GM23248 (cell line): ENCODE measurements at regions not wholly inside any gene's neighbourhood (a gene's known extent, or its start where the extent isn't known, plus 50 kb on each side); places are given as distances from the start of the nearest gene placed in this dataset.
A peak's percentile ranks its signal among the peaks of the same experiment; 100 is the strongest.

Source experiments
- DNase-seq: peaks from one replicate; pipeline ENCODE4 v3.0.0-alpha.2; 2015
- H2AFZ ChIP-seq: fragments of 200-600 bp; sonication (generic); 2 replicates; pipeline ENCODE4 v1.6.1; 2016; ENCODE audit warnings: antibody characterized with exemption
- H3F3A ChIP-seq: fragments of 200-600 bp; sonication (generic); 2 replicates; pipeline ENCODE4 v1.6.1; 2016; ENCODE audit warnings: mild to moderate bottlenecking, antibody characterized with exemption, mixed run types; ENCODE audit not compliant: insufficient read depth
- H3K27ac ChIP-seq: fragments of 200-600 bp; sonication (generic); 2 replicates; pipeline ENCODE4 v1.5.1; 2016; ENCODE audit warnings: mild to moderate bottlenecking
- H3K27me3 ChIP-seq: fragments of 200-600 bp; sonication (generic); replicated peaks from 2 replicates; pipeline ENCODE4 v1.6.1; 2016; ENCODE audit warnings: mild to moderate bottlenecking; ENCODE audit not compliant: insufficient read depth
- H3K36me3 ChIP-seq: fragments of 200-600 bp; sonication (generic); 2 replicates; pipeline ENCODE4 v1.6.1; 2016; ENCODE audit warnings: low read depth, mild to moderate bottlenecking
- H3K4me1 ChIP-seq: fragments of 200-600 bp; sonication (generic); 2 replicates; pipeline ENCODE4 v1.6.1; 2016; ENCODE audit warnings: mild to moderate bottlenecking; ENCODE audit not compliant: insufficient read depth
- H3K4me2 ChIP-seq: fragments of 200-600 bp; sonication (generic); one replicate; pipeline ENCODE4 v1.6.1; 2016; ENCODE audit warnings: mild to moderate bottlenecking; ENCODE audit not compliant: unreplicated experiment
- H3K4me3 ChIP-seq: fragments of 200-600 bp; sonication (generic); 2 replicates; pipeline ENCODE4 v1.5.1; 2016; ENCODE audit warnings: mild to moderate bottlenecking
- H3K79me2 ChIP-seq: fragments of 200-600 bp; sonication (generic); 2 replicates; pipeline ENCODE4 v1.6.1; 2016; ENCODE audit warnings: mild to moderate bottlenecking; ENCODE audit not compliant: insufficient read depth
- H3K9ac ChIP-seq: fragments of 200-600 bp; sonication (generic); 2 replicates; pipeline ENCODE4 v1.6.1; 2016; ENCODE audit warnings: mild to moderate bottlenecking
- H3K9me2 ChIP-seq: fragments of 200-600 bp; sonication (generic); 2 replicates; pipeline ENCODE4 v1.6.1; 2016; ENCODE audit warnings: mixed run types, mild to moderate bottlenecking, moderate library complexity; ENCODE audit not compliant: insufficient read depth
- H3K9me3 ChIP-seq: fragments of 200-600 bp; sonication (generic); one replicate; pipeline ENCODE4 v1.6.1; 2017; ENCODE audit warnings: low read depth
- H4K20me1 ChIP-seq: fragments of 200-600 bp; sonication (generic); 2 replicates; pipeline ENCODE4 v1.6.0; 2016; ENCODE audit not compliant: insufficient read depth
- EZH2 ChIP-seq: fragments of 200-600 bp; sonication (generic); IDR thresholded peaks from 2 replicates; pipeline ENCODE4 v1.6.1; 2018; ENCODE audit warnings: antibody characterized with exemption, mild to moderate bottlenecking; ENCODE audit not compliant: insufficient read depth, poor library complexity, severe bottlenecking
- EZH2phosphoT487 ChIP-seq: fragments of 200-600 bp; sonication (generic); IDR thresholded peaks from 2 replicates; pipeline ENCODE4 v1.6.1; 2018; ENCODE audit warnings: antibody characterized with exemption, moderate library complexity, mild to moderate bottlenecking, low read depth; ENCODE audit not compliant: insufficient read depth
- WGBS, 2 experiments: methylation state at CpG; one replicate each; pipeline ENCODE4 v1.1.6; 2015 to 2017; ENCODE audit warnings: low lambda C conversion rate in 2 of 2, low coverage in 1 of 2; ENCODE audit errors: missing lambda C conversion rate in 2 of 2; 5-methylcytosine and 5-hydroxymethylcytosine counted together
- in situ Hi-C: fragments of 300-500 bp; cut with MboI; formaldehyde crosslinking; loops from 2 replicates; pipeline ENCODE4 v1.15.0; 2020

DNA sequence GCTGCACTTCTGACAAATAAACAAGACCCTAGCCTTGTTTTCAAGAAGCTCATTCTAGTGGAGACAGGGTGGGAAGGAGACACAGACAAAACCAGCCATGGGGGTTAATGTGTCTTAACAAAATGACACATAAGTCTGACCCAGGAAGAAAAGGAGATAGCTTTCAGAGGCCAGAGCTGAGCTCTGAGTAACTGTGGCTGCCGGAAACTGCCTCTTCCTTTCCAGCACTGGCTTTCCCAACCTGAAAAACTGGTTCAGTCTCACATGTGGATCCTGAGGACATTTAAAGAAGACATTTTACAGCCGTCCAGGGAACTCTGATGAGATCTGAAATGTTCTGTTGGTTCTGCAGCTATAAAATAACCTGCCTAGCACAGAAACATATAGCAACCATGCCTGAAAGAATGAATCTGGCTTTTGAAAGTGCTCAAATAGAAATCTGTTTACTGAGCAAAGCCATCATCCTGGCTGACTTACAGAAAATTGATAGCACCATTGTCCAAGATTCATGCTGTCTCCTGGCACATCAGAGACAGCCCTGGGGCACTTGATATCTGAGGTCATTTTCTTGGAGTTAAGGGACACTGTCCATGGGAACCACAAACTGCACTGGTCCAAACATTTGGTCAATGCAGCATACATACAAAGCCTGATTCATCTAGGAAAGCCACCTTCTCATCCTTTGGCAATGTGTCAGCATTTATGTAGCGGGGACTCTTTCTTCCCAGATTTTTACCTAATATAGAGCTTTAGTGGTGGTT, 83.2 kb upstream of the PAX1 start:
- TF ChIP-seq EZH2, result no peak
- TF ChIP-seq EZH2phosphoT487, result no peak

GRCh38 chr20:21618759-21619416, 86.6 kb upstream of the PAX1 start:
- Histone ChIP-seq H3K9me2 (no peaks in the 10 kb centered on the region), H3K27me3 (no peaks in the 10 kb centered on the region; the same call in 1 of the 2 replicates), H2AFZ (no peak overlapping the region), H3K9me3 (no peaks in the 10 kb centered on the region), H4K20me1 (no peaks in the 10 kb centered on the region), H3K79me2 (no peaks in the 10 kb centered on the region), H3K27ac (no peak overlapping the region), H3K36me3 (no peaks in the 10 kb centered on the region), H3K4me2 (no peak overlapping the region), H3F3A (no peaks in the 10 kb centered on the region), H3K4me1 (no peaks in the 10 kb centered on the region), H3K4me3 (no peak overlapping the region), H3K9ac (no peak overlapping the region)
- TF ChIP-seq EZH2phosphoT487, result no peak
- DNase-seq, result no peak
- 22 to 23% methylated on average over 7 of the region's 7 CpGs for WGBS, 2 experiments
- in situ Hi-C loops, result no loop called here

More for the DNA sequence above, 83.2 kb upstream of the PAX1 start:
- H3K4me3 ChIP-seq, result no peak overlapping the region
- no peak overlapping the region for H3K4me2 ChIP-seq
- H3K36me3 ChIP-seq, result no peaks in the 10 kb centered on the region
- no peaks in the 10 kb centered on the region for H3K9me3 ChIP-seq
- H3K9ac ChIP-seq, result no peak overlapping the region
- no peak for DNase-seq
- no peak overlapping the region for H3K27ac ChIP-seq
- no peaks in the 10 kb centered on the region for H3K4me1 ChIP-seq
- no peaks in the 10 kb centered on the region for H3K79me2 ChIP-seq
- no peaks in the 10 kb centered on the region; the same call in 1 of the 2 replicates for H3K27me3 ChIP-seq
- H3K9me2 ChIP-seq, result no peaks in the 10 kb centered on the region
- 25 to 43% methylated on average over 3 of the region's 3 CpGs for WGBS, 2 experiments
- no peaks in the 10 kb centered on the region for H3F3A ChIP-seq
- in situ Hi-C loops, result no loop called here
- no peaks in the 10 kb centered on the region for H4K20me1 ChIP-seq
- H2AFZ ChIP-seq, result no peak overlapping the region

- no peak overlapping the region for H3K4me2 ChIP-seq
- in situ Hi-C loops, result no loop called here
- H3K4me3 ChIP-seq, result no peak overlapping the region
- H3K79me2 ChIP-seq, result no peaks in the 10 kb centered on the region
- H2AFZ ChIP-seq, result no peak overlapping the region
- no peaks in the 10 kb centered on the region for H3K4me1 ChIP-seq
- no peak overlapping the region for H3K9ac ChIP-seq
- no peaks in the 10 kb centered on the region for H3K9me3 ChIP-seq
- H3F3A ChIP-seq, result no peaks in the 10 kb centered on the region
- no peaks in the 10 kb centered on the region for H3K36me3 ChIP-seq
- H3K27ac ChIP-seq, result no peak overlapping the region
- WGBS, 2 experiments, result 24 to 33% methylated on average over 10 of the region's 10 CpGs
- no peak for TF ChIP-seq EZH2phosphoT487
- no peak for TF ChIP-seq EZH2
- no peaks in the 10 kb centered on the region; the same call in 1 of the 2 replicates for H3K27me3 ChIP-seq
- no peaks in the 10 kb centered on the region for H4K20me1 ChIP-seq
- DNase-seq, result peak; percentile 72
- no peaks in the 10 kb centered on the region for H3K9me2 ChIP-seq
Observed at GRCh38 chr20:21615617-21616080, 89.8 kb upstream of the PAX1 start.

DNA sequence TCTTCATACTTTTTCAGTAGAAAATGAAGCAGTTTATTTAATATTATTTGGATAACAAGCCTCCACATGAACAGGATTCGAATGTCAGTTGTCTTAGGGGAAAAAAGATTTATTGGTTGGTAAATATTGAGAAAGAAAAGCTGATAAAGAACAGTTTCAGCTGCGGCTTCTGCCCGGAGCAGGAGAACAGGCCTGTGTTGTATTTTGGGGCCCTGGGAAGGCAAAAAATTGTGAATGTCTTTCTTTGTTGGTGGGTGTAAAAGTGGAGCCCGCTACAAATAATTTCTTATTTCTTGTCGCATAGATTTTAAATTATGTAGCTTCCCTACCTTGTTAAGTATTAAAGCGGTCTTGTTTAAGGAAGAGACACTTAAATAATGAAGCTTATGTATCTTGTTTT, 90.5 kb upstream of the PAX1 start:
- Histone ChIP-seq H3F3A (no peaks in the 10 kb centered on the region), H3K36me3 (no peaks in the 10 kb centered on the region), H3K27ac (no peak overlapping the region), H3K4me3 (no peak overlapping the region), H3K9me2 (no peaks in the 10 kb centered on the region), H3K9me3 (no peaks in the 10 kb centered on the region), H3K27me3 (no peaks in the 10 kb centered on the region; the same call in 1 of the 2 replicates), H3K4me1 (no peaks in the 10 kb centered on the region), H4K20me1 (no peaks in the 10 kb centered on the region), H3K4me2 (no peak overlapping the region), H3K9ac (no peak overlapping the region), H2AFZ (no peak overlapping the region), H3K79me2 (no peaks in the 10 kb centered on the region)
- WGBS, 2 experiments, result 53 to 54% methylated on average over 6 of the region's 6 CpGs
- TF ChIP-seq EZH2phosphoT487 (no peak), EZH2 (no peak)
- in situ Hi-C loops, result no loop called here
- no peak for DNase-seq
